HG03432 (cell line): ENCODE measurements at regions not wholly inside any gene's neighbourhood (a gene's known extent, or its start where the extent isn't known, plus 50 kb on each side); places are given as distances from the start of the nearest gene placed in this dataset.

Source experiments
- ATAC-seq: cut with Tn5 transposase; IDR thresholded peaks from one replicate; pipeline ENCODE4 v1.9.1; 2021; ENCODE audit warnings: mild to moderate bottlenecking, moderate library complexity; ENCODE audit not compliant: unreplicated experiment

DNA sequence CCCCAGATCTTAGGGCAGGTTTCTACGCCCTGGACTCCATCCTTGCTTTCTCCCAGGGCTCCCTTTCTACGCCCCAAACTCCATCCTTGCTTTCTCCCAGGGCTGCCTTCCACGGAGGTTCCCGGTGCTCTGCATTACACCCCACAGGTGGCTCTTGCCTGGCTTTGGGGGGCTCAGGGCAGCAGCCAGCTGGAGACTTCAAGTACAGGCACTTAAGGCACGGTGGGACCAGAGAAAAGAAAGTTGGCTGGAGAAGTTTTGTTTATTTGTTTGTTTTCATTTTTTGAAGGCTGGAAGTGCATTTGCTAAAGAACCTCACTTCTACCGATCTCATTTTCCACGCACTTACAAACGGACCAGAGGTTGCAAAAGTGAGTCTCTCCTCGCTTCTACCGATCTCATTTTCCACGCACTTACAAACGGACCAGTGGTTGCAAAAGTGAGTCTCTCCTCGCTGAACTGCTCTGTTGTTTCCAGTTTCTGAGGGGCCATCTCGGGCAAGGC is 103.8 kb upstream of the MED13L start:
- no peak for ATAC-seq

- ATAC-seq: no peak
Measured at GRCh38 chr12:116381744-116382685, 104.5 kb upstream of the MED13L start.

GRCh38 chr12:116382686-116383530 is 105.4 kb upstream of the MED13L start:
- no peak for ATAC-seq

DNA sequence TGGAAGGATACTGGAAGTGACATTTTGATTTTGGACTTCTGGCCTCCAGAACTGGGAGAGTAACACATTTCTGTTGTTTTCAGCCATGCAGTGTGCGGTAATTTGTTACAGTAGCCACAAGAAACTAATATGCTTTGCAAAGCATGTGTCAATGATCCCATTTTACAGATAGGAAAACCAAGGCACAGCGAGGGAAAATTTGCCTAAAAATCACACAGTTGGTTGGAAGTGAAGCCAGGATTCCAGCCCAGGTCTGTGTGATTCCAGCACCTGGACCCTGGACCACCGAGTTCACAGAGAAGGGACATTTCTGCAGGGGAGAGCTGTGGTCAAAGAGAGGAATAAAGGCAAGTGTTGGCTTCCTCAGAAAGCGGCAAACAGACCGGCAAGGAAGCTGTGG is 106.7 kb upstream of the MED13L start:
- no peak for ATAC-seq

GRCh38 chr12:116384691-116385485 is 107.4 kb upstream of the MED13L start:
- no peak for ATAC-seq

- no peak for ATAC-seq
Measured at GRCh38 chr12:116385486-116386217, 108.2 kb upstream of the MED13L start.

GRCh38 chr12:116389326-116389725 is 111.8 kb upstream of the MED13L start:
- ATAC-seq: no peak

DNA sequence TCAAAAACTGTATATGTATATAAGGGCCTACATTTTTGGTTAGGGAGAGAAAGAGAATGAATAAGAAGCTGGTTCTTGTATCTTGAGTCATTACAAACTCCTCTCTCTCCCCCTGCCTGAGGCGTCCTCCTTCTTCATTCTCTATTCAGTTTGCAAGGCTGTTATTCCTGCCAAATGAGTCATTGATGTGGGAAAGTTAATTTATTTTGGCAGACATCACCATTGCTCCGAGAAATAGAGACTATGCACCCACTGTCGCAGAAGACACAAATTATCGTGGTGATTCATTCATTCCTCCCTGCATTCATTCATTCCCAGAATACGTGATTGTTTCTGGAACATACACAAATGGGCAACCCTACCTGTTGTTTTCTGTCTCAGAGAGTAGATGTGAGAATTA is 112.5 kb upstream of the MED13L start:
- no peak for ATAC-seq

GRCh38 chr12:116390401-116391335 is 113.2 kb upstream of the MED13L start:
- no peak for ATAC-seq

DNA sequence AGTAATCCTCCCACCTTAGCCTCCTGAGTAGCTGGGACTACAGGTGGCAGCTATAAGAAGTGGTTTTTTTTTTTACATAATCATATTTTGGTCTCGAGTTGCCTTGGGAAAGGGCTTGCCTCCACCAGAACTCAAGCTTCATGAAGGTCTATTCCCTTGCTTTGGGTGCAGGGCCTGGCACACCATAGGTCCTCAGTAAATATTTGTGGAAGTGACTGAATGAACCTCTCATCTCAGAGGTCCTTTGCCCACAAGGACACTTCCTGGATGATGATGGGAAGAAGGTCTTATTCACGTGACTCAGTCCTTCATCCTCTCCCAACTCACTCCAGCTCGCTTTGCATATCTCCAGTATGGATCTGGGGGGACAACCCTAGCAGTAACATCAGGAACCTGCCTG is 114.0 kb upstream of the MED13L start:
- ATAC-seq: no peak

DNA sequence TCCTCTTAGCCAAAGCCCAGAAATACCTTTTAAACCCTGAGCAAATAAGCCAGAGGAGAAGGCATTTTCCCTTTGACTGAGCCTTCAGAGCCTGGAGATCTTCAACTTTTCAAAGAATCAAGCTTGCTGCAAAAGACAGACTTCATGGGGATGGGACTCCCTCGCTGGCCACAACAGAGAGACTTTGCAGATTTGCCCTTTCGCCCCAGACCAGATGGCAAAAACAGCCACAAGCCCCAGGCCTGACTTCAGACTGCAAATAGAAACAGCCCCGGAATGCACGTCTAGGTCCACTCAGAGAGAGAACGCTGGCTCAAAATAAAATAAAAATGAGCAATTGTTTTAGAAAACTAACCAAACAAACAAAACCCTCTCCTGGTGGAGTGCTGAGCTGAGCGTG is 114.6 kb upstream of the MED13L start:
- no peak for ATAC-seq

DNA sequence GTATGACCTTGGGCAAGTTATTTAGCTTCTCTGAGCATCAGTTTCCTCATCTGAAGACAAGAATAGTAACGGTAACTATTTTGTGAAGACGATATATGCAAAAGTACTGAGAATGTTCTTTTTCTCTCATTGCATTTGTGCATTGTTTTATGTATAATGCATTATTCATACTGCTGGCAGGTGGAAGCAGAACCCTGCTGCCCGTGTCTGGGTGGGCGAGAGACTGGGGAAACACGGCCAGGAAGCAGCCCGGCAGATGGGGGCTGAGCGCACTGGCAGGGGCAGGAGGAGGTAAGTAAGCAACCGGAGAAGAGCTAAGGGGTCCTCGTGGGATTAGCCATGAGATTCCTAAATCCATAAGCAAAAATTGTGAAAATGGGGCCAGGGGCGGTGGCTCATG is 115.8 kb upstream of the MED13L start:
- ATAC-seq: no peak

GRCh38 chr12:116393859-116394650 is 116.6 kb upstream of the MED13L start:
- ATAC-seq: no peak

- no peak for ATAC-seq
Measured at GRCh38 chr12:116395396-116395795, 117.9 kb upstream of the MED13L start.

- ATAC-seq: no peak
Measured at GRCh38 chr12:116397148-116397547, 119.7 kb upstream of the MED13L start.

DNA sequence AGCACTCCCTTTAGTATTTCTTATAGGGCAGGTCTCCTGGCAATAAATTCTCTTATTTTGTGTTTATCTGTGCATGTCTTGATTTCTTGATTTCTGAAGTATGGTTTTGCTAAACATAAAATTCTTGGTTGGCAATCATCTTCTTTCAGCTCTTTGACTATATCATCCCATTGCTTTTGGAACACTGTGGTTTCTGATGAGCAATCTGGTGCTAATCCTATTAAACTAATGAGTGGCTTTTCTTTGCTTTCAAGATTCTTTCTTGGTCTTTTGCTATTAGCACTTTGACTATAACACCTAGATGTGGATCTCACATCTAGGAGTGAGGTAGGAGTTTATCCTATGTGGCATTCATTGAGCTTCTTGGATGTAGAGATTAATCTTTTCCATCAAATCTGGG is 120.7 kb upstream of the MED13L start:
- ATAC-seq: no peak

DNA sequence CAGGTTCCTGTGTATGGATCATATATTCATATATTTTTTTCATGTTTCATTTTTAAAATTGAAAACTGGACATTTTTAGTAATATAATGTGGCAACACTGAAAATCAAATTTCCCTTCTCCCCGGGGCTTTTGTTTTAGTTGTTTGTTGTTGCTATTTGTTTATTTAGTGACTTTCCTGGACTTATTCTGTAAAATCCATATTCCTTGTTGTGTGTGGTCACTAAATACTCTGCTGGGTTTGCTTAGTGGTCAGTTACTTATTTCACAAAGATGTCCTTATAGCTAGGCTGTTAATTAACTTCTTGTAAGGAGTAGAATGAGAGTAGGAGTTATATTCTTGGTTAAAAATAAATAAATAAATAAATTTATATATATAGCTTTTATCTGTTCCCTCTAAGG is 121.6 kb upstream of the MED13L start:
- no peak for ATAC-seq

GRCh38 chr12:116400636-116401372 is 123.3 kb upstream of the MED13L start:
- ATAC-seq: no peak
